ENCODE measurements at regions not wholly inside any gene's neighbourhood (a gene's known extent, or its start where the extent isn't known, plus 50 kb on each side); places are given as distances from the start of the nearest gene placed in this dataset.

GRCh38 chr3:69538281-69538680 is 152.4 kb upstream of the FRMD4B start:
- TF ChIP-seq EP300 (IDR thresholded peaks at IDR 0.05) (no peak), MYC (IDR thresholded peaks at IDR 0.05; ENCODE audit: borderline replicate concordance, low read length) (no peak), REST (IDR thresholded peaks at IDR 0.05) (no peak)
